SU-DHL-6 (cell line): ENCODE measurements at regions not wholly inside any gene's neighbourhood (a gene's known extent, or its start where the extent isn't known, plus 50 kb on each side); places are given as distances from the start of the nearest gene placed in this dataset.

Experiments
- H2AFZ ChIP-seq: fragments of 200-600 bp; sonication (generic); 2 replicates; pipeline ENCODE4 v1.6.1; 2014; ENCODE audit warnings: low read depth, mild to moderate bottlenecking, moderate library complexity, mixed read lengths, antibody characterized with exemption, low read length; ENCODE audit not compliant: severe bottlenecking
- H3F3A ChIP-seq: fragments of 200-600 bp; shearing (Covaris generic); 2 replicates; pipeline ENCODE4 v1.6.0; 2016; ENCODE audit warnings: antibody characterized with exemption, mild to moderate bottlenecking; ENCODE audit not compliant: insufficient read depth
- H3K27ac ChIP-seq: fragments of 200-600 bp; sonication (generic); 2 replicates; pipeline ENCODE4 v1.5.1; 2016; ENCODE audit warnings: low read depth, mild to moderate bottlenecking, low read length, moderate library complexity, mixed read lengths
- H3K27me3 ChIP-seq: fragments of 200-600 bp; sonication (generic), shearing (Covaris generic); 2 replicates; pipeline ENCODE4 v1.6.0; 2014; ENCODE audit warnings: mild to moderate bottlenecking, low read length
- H3K36me3 ChIP-seq: fragments of 200-600 bp; sonication (generic); 2 replicates; pipeline ENCODE4 v1.6.1; 2014; ENCODE audit warnings: mild to moderate bottlenecking, low read length, mixed read lengths
- H3K4me2 ChIP-seq: fragments of 300-600, 200-600 bp; shearing (Covaris generic), sonication (generic); 2 replicates; pipeline ENCODE4 v1.6.0; 2014; ENCODE audit warnings: low read length, low read depth, mild to moderate bottlenecking; ENCODE audit not compliant: poor library complexity, severe bottlenecking
- H3K4me3 ChIP-seq: fragments of 200-600 bp; sonication (generic); 2 replicates; pipeline ENCODE4 v1.5.1; 2014; ENCODE audit warnings: antibody characterized with exemption, low read length, mild to moderate bottlenecking, mixed read lengths; ENCODE audit not compliant: insufficient read depth, poor library complexity, severe bottlenecking
- H3K79me2 ChIP-seq: fragments of 200-600 bp; sonication (generic); 2 replicates; pipeline ENCODE4 v1.6.1; 2014; ENCODE audit warnings: mild to moderate bottlenecking, low read length, moderate library complexity; ENCODE audit not compliant: insufficient read depth
- H3K9ac ChIP-seq: fragments of 200-600 bp; sonication (generic); 2 replicates; pipeline ENCODE4 v1.7.0; 2014; ENCODE audit warnings: mild to moderate bottlenecking, low read length
- H3K9me2 ChIP-seq: fragments of 200-600 bp; sonication (generic); replicated peaks from 2 replicates; pipeline ENCODE4 v1.6.1; 2014; ENCODE audit warnings: low read length; ENCODE audit not compliant: insufficient read depth
- H3K9me3 ChIP-seq: fragments of 200-600 bp; sonication (generic); 2 replicates; pipeline ENCODE4 v1.6.1; 2014; ENCODE audit warnings: low read length, mixed read lengths; ENCODE audit not compliant: insufficient read depth
- H4K20me1 ChIP-seq: fragments of 200-600 bp; sonication (generic); 2 replicates; pipeline ENCODE4 v1.6.1; 2014; ENCODE audit warnings: low read depth, mild to moderate bottlenecking, antibody characterized with exemption, low read length, moderate library complexity, mixed read lengths
- CTCF ChIP-seq: fragments of 200-600 bp; sonication (generic); IDR thresholded peaks from one replicate; pipeline ENCODE4 v1.5.1; 2017; ENCODE audit warnings: antibody characterized with exemption, mild to moderate bottlenecking, low read length, moderate library complexity; ENCODE audit not compliant: insufficient read depth, poor library complexity, severe bottlenecking
- EZH2phosphoT487 ChIP-seq: fragments of 200-600 bp; sonication (generic), shearing (Covaris generic); conservative IDR thresholded peaks from 2 replicates; pipeline ENCODE4 v1.6.1; 2018; ENCODE audit warnings: mild to moderate bottlenecking, antibody characterized with exemption, low read length, moderate library complexity, mixed read lengths

GRCh38 chr16:64094992-64095634 lies 1026.8 kb downstream of the CDH11 start:
- no peak overlapping the region for H3K27ac ChIP-seq
- no peaks in the 10 kb centered on the region for H3K27me3 ChIP-seq
- H3K9me3 ChIP-seq, result no peaks in the 10 kb centered on the region
- no peaks in the 10 kb centered on the region for H3K36me3 ChIP-seq
- no peak overlapping the region for H3K4me2 ChIP-seq
- H3F3A ChIP-seq, result no peaks in the 10 kb centered on the region
- H3K4me3 ChIP-seq, result no peak overlapping the region
- no peak overlapping the region for H3K9ac ChIP-seq
- no peak overlapping the region for H2AFZ ChIP-seq
- no peaks in the 10 kb centered on the region for H3K79me2 ChIP-seq
- TF ChIP-seq CTCF (no peak), EZH2phosphoT487 (no peak)
- no peaks in the 10 kb centered on the region for H4K20me1 ChIP-seq
- no peaks in the 10 kb centered on the region for H3K9me2 ChIP-seq

GRCh38 chr16:64094181-64094965 lies 1027.5 kb downstream of the CDH11 start:
- no peak overlapping the region for H3K4me2 ChIP-seq
- no peaks in the 10 kb centered on the region for H3K9me2 ChIP-seq
- no peak overlapping the region for H3K9ac ChIP-seq
- no peak overlapping the region for H3K4me3 ChIP-seq
- H3K27ac ChIP-seq, result no peak overlapping the region
- no peaks in the 10 kb centered on the region for H3K79me2 ChIP-seq
- no peak for TF ChIP-seq CTCF
- no peak for TF ChIP-seq EZH2phosphoT487
- no peaks in the 10 kb centered on the region for H4K20me1 ChIP-seq
- H2AFZ ChIP-seq, result no peak overlapping the region
- no peaks in the 10 kb centered on the region for H3K9me3 ChIP-seq
- H3F3A ChIP-seq, result no peaks in the 10 kb centered on the region
- H3K27me3 ChIP-seq, result no peaks in the 10 kb centered on the region
- H3K36me3 ChIP-seq, result no peaks in the 10 kb centered on the region

GRCh38 chr16:64092271-64092670 lies 1029.6 kb downstream of the CDH11 start:
- no peaks in the 10 kb centered on the region for H3K79me2 ChIP-seq
- no peaks in the 10 kb centered on the region for H4K20me1 ChIP-seq
- H3K36me3 ChIP-seq, result no peaks in the 10 kb centered on the region
- H3K9me3 ChIP-seq, result no peaks in the 10 kb centered on the region
- H3K27me3 ChIP-seq, result no peaks in the 10 kb centered on the region
- TF ChIP-seq CTCF, result no peak
- no peak for TF ChIP-seq EZH2phosphoT487
- no peaks in the 10 kb centered on the region for H3F3A ChIP-seq
- no peak overlapping the region for H3K9ac ChIP-seq
- no peaks in the 10 kb centered on the region for H3K9me2 ChIP-seq
- no peak overlapping the region for H3K4me2 ChIP-seq
- no peak overlapping the region for H3K4me3 ChIP-seq
- no peak overlapping the region for H2AFZ ChIP-seq
- no peak overlapping the region for H3K27ac ChIP-seq
